Hepatocyte (in vitro differentiated cells): ENCODE measurements at regions not wholly inside any gene's neighbourhood (a gene's known extent, or its start where the extent isn't known, plus 50 kb on each side); places are given as distances from the start of the nearest gene placed in this dataset.

Source experiments
- DNase-seq: peaks from one replicate; pipeline ENCODE4 v3.0.0-alpha.2; 2016; ENCODE audit warnings: low spot score
- H2AFZ ChIP-seq: fragments of 200-600 bp; sonication (generic); 2 replicates; pipeline ENCODE4 v1.6.0; 2016; ENCODE audit warnings: antibody characterized with exemption, mild to moderate bottlenecking
- H3K27ac ChIP-seq: fragments of 200-600 bp; sonication (generic); 2 replicates; pipeline ENCODE4 v1.5.1; 2016; ENCODE audit warnings: mild to moderate bottlenecking
- H3K27me3 ChIP-seq: fragments of 200-600 bp; sonication (generic); 2 replicates; pipeline ENCODE4 v1.6.1; 2016
- H3K36me3 ChIP-seq: fragments of 200-600 bp; sonication (generic); replicated peaks from 2 replicates; pipeline ENCODE4 v1.5.1; 2016; ENCODE audit warnings: low read depth; ENCODE audit not compliant: insufficient read depth
- H3K4me1 ChIP-seq: fragments of 200-600 bp; sonication (generic); 2 replicates; pipeline ENCODE4 v1.5.1; 2016; ENCODE audit warnings: mild to moderate bottlenecking, moderate library complexity; ENCODE audit not compliant: insufficient read depth
- H3K4me2 ChIP-seq: fragments of 200-600 bp; sonication (generic); 2 replicates; pipeline ENCODE4 v1.6.0; 2016
- H3K4me3 ChIP-seq: fragments of 200-600 bp; sonication (generic); 2 replicates; pipeline ENCODE4 v1.5.1; 2016; ENCODE audit warnings: mild to moderate bottlenecking
- H3K79me2 ChIP-seq: fragments of 200-600 bp; sonication (generic); 2 replicates; pipeline ENCODE4 v1.6.0; 2017; ENCODE audit warnings: mild to moderate bottlenecking
- H3K9me2 ChIP-seq: fragments of 200-600 bp; sonication (generic); replicated peaks from 2 replicates; pipeline ENCODE4 v1.6.0; 2017; ENCODE audit warnings: mild to moderate bottlenecking; ENCODE audit not compliant: insufficient read depth
- H3K9me3 ChIP-seq: fragments of 200-600 bp; sonication (generic); 2 replicates; pipeline ENCODE4 v1.5.1; 2016; ENCODE audit warnings: low read depth, mild to moderate bottlenecking
- H4K20me1 ChIP-seq: fragments of 200-600 bp; sonication (generic); 2 replicates; pipeline ENCODE4 v1.6.0; 2016; ENCODE audit warnings: mild to moderate bottlenecking; ENCODE audit not compliant: insufficient read depth, poor library complexity, severe bottlenecking
- EZH2 ChIP-seq: fragments of 200-600 bp; sonication (generic); IDR thresholded peaks from 2 replicates; pipeline ENCODE4 v1.6.1; 2016; ENCODE audit warnings: antibody characterized with exemption, mild to moderate bottlenecking, borderline replicate concordance
- EZH2phosphoT487 ChIP-seq: fragments of 200-600 bp; sonication (generic); IDR thresholded peaks from one replicate; pipeline ENCODE4 v1.6.1; 2018; ENCODE audit warnings: antibody characterized with exemption, mild to moderate bottlenecking, low read depth, moderate library complexity; ENCODE audit not compliant: unreplicated experiment, severe bottlenecking
- WGBS: methylation state at CpG from one replicate; pipeline ENCODE4 v1.1.6; 2016; ENCODE audit warnings: low lambda C conversion rate; ENCODE audit errors: missing lambda C conversion rate; 5-methylcytosine and 5-hydroxymethylcytosine counted together
- TF ChIP-seq, protein P1 (sequence below): fragments of 200-600 bp; sonication (generic); IDR thresholded peaks from 2 replicates; pipeline ENCODE4 v1.5.1; 2016; ENCODE audit warnings: antibody characterized with exemption, mild to moderate bottlenecking; ENCODE audit not compliant: poor library complexity

DNA sequence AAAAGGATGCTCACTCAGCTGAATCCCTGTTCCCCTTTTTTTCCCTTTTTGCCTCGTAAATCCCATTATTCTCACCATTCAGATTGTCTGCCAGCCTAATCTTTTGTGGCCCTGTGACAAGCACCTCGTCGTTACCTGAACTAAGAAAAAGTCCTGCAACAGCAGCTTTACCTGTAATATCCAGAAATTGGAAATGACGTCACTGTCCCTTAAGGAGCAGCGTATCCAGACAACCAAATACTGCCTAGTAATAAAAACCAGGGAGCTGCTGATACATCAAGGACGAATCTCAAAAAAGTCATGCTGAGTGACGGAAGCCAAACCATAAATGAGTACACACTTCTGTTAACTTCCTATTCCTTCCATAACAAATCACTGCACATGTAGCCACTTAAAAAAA is 694.9 kb downstream of the GALR1 start:
- no peak overlapping the region for H3K27ac ChIP-seq

DNA sequence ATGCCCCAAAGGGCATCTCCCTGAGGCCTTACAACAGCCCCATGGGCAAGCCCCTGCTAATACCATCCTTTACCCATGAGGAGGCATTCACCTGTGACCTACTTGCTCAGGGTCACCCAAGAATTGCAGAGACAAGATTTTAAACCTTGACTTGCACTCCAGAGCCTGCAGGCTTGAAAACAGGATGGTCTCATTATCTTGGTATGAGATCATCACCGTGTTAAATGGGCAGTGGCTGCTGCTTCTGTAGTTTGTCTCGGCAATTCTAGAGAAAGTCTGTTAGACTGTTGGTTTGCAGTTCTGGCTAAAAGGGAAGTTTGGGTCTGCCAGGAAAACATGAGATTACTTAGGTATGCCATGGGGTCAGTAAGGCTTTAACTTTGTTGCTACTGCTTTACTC is 698.9 kb downstream of the GALR1 start:
- Histone ChIP-seq H3K4me1 (no peaks in the 10 kb centered on the region), H3K4me2 (no peak overlapping the region), H3K9me3 (no peaks in the 10 kb centered on the region), H3K79me2 (no peaks in the 10 kb centered on the region), H3K27ac (no peak overlapping the region), H3K36me3 (no peaks in the 10 kb centered on the region), H3K4me3 (no peak overlapping the region), H3K27me3 (no peaks in the 10 kb centered on the region), H3K9me2 (no peaks in the 10 kb centered on the region), H2AFZ (no peak overlapping the region), H4K20me1 (no peaks in the 10 kb centered on the region)
- no peak for DNase-seq
- WGBS, result 20% methylated on average over 2 of the region's 2 CpGs
- TF ChIP-seq EZH2phosphoT487 (no peak), EZH2 (no peak)
- TF ChIP-seq, protein P1, sequence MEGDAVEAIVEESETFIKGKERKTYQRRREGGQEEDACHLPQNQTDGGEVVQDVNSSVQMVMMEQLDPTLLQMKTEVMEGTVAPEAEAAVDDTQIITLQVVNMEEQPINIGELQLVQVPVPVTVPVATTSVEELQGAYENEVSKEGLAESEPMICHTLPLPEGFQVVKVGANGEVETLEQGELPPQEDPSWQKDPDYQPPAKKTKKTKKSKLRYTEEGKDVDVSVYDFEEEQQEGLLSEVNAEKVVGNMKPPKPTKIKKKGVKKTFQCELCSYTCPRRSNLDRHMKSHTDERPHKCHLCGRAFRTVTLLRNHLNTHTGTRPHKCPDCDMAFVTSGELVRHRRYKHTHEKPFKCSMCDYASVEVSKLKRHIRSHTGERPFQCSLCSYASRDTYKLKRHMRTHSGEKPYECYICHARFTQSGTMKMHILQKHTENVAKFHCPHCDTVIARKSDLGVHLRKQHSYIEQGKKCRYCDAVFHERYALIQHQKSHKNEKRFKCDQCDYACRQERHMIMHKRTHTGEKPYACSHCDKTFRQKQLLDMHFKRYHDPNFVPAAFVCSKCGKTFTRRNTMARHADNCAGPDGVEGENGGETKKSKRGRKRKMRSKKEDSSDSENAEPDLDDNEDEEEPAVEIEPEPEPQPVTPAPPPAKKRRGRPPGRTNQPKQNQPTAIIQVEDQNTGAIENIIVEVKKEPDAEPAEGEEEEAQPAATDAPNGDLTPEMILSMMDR, result no peak

More for the DNA sequence above, 694.9 kb downstream of the GALR1 start:
- DNase-seq, result no peak
- no peaks in the 10 kb centered on the region for H3K27me3 ChIP-seq
- TF ChIP-seq EZH2phosphoT487 (no peak), EZH2 (no peak)
- TF ChIP-seq, protein P1, result no peak
- no peaks in the 10 kb centered on the region for H3K9me2 ChIP-seq
- no peaks in the 10 kb centered on the region for H3K36me3 ChIP-seq
- H3K4me1 ChIP-seq, result no peaks in the 10 kb centered on the region
- WGBS, result 86% methylated on average over 7 of the region's 7 CpGs
- H3K79me2 ChIP-seq, result no peaks in the 10 kb centered on the region
- H3K9me3 ChIP-seq, result no peaks in the 10 kb centered on the region
- no peaks in the 10 kb centered on the region for H4K20me1 ChIP-seq
- H3K4me3 ChIP-seq, result no peak overlapping the region
- H3K4me2 ChIP-seq, result no peak overlapping the region
- no peak overlapping the region for H2AFZ ChIP-seq

DNA sequence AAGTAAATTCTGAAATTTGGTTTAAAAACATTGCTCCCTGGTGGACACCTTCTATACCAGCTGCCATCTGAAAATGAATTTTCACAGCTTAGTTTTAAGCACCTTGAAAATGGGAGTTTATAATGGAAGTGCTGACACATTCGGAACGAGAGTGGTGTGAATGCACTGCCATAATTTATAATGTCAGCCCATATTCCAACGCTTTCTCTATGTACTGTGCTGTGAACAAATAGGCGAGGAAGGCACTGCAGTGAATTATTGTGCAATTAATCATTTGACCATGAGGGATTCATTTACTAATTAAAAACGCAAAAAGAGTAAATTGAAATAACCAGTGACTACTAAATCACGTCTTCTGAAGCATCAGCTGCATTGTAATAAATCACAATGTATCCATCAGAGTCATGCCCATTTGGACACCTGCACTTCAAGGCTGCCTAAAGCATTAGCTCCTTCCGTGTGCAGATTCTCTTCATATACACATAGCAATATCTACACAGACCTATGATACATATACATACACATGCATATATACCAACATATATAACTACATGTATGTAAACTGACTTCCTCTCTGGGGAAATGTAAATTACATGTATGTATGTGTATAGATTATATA is 699.8 kb downstream of the GALR1 start:
- no peaks in the 10 kb centered on the region for H3K9me3 ChIP-seq
- no peak overlapping the region for H3K4me3 ChIP-seq
- no peaks in the 10 kb centered on the region for H3K79me2 ChIP-seq
- no peaks in the 10 kb centered on the region for H3K36me3 ChIP-seq
- H3K27ac ChIP-seq, result no peak overlapping the region
- no peak overlapping the region for H3K4me2 ChIP-seq
- no peak overlapping the region for H2AFZ ChIP-seq
- 85% methylated on average over 7 of the region's 7 CpGs for WGBS
- TF ChIP-seq, protein P1, result no peak
- TF ChIP-seq EZH2 (no peak), EZH2phosphoT487 (no peak)
- H4K20me1 ChIP-seq, result no peaks in the 10 kb centered on the region
- H3K4me1 ChIP-seq, result no peaks in the 10 kb centered on the region
- H3K9me2 ChIP-seq, result no peaks in the 10 kb centered on the region
- DNase-seq, result no peak
- H3K27me3 ChIP-seq, result no peaks in the 10 kb centered on the region

DNA sequence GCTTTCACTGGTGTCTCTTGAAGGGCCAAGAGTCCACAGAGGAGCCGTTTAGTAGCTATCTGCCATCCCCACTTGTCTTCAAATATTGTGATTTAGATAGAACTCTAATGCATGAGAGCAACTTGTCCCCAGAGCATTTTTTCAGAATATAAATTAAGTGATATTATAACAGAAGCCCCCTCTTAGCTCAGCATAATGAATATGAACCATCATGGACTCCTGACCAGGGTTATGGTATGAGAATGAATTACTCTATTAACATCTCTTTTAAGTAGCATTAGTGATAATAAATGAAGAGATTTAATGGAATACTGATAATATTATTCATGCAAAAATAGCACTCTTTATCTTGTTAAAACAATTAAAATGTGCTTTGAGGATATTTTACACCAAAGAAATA is 709.6 kb downstream of the GALR1 start:
- no peak overlapping the region for H3K27ac ChIP-seq
- no peak overlapping the region for H3K4me2 ChIP-seq
- no peaks in the 10 kb centered on the region for H3K4me1 ChIP-seq
- no peaks in the 10 kb centered on the region for H3K9me3 ChIP-seq
- H2AFZ ChIP-seq, result no peak overlapping the region
- no peaks in the 10 kb centered on the region for H3K9me2 ChIP-seq
- 79% methylated on average over 1 of the region's 1 CpG for WGBS
- H3K79me2 ChIP-seq, result no peaks in the 10 kb centered on the region
- H4K20me1 ChIP-seq, result no peaks in the 10 kb centered on the region
- no peaks in the 10 kb centered on the region for H3K27me3 ChIP-seq
- no peak overlapping the region for H3K4me3 ChIP-seq
- no peaks in the 10 kb centered on the region for H3K36me3 ChIP-seq
- TF ChIP-seq EZH2phosphoT487 (no peak), EZH2 (no peak)
- TF ChIP-seq, protein P1, result no peak
- no peak for DNase-seq
